ENCODE measurements at regions not wholly inside any gene's neighbourhood (a gene's known extent, or its start where the extent isn't known, plus 50 kb on each side); places are given as distances from the start of the nearest gene placed in this dataset.

DNA sequence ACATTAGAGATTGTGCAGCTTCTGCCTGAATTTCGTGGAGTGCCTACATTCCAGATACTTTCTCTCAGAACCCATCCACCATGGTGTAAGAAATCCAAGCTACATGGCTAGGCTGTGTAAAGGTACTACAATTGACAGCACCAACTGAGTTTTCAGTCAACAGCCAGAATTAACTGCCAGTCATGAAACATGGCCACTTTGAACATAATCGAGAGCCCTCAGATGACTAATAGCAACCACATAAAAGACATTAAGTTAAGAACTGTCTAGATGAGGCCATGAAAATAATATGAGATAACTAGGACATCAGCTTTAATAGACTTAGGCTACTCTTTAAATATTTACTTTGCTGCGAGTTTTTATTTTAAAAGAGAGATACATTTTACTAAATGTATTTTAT lies 1106.8 kb upstream of the LRRTM3 start:
- no peak for DNase-seq (ENCODE audit: low spot score)
- TF ChIP-seq, protein P1, sequence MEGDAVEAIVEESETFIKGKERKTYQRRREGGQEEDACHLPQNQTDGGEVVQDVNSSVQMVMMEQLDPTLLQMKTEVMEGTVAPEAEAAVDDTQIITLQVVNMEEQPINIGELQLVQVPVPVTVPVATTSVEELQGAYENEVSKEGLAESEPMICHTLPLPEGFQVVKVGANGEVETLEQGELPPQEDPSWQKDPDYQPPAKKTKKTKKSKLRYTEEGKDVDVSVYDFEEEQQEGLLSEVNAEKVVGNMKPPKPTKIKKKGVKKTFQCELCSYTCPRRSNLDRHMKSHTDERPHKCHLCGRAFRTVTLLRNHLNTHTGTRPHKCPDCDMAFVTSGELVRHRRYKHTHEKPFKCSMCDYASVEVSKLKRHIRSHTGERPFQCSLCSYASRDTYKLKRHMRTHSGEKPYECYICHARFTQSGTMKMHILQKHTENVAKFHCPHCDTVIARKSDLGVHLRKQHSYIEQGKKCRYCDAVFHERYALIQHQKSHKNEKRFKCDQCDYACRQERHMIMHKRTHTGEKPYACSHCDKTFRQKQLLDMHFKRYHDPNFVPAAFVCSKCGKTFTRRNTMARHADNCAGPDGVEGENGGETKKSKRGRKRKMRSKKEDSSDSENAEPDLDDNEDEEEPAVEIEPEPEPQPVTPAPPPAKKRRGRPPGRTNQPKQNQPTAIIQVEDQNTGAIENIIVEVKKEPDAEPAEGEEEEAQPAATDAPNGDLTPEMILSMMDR (conservative IDR thresholded peaks at IDR 0.05; ENCODE audit: low read depth), result no peak
- H3K27ac ChIP-seq, result no peak overlapping the region
- ChIA-PET CTCF (interaction anchor here (0.6 kb wide), 1 partner anchor 549 kb away, joined by 3 read pairs; no protein-coding TSS in a partner anchor), POLR2A (ENCODE audit: low non-redundant PET) (no interaction called here)

DNA sequence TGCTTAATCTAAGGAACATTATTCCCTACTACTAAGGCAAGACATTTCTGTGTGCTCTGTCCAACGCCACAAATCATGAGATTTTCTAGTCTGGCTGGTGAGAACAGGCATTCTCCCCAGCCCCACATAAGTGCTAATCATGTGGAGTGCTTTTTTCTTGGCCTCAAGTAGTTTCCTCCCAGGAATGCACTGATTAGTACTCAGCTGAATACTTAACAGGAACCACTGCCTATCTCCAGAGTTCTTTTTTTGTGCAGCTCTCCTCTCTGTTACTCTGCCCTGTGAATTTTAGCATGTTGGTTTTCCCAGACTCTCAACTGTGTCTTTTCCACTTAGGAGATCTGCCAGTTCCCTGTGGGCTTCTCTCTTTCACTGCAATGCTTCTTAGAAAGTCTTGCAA lies 1098.5 kb upstream of the LRRTM3 start:
- CTCF ChIA-PET, result no interaction called here
- TF ChIP-seq, protein P1 (conservative IDR thresholded peaks at IDR 0.05; ENCODE audit: low read depth), result no peak
- POLR2A ChIA-PET (ENCODE audit: low non-redundant PET), result no interaction called here
- no peak for DNase-seq (ENCODE audit: low spot score)
- no peak overlapping the region for H3K27ac ChIP-seq

DNA sequence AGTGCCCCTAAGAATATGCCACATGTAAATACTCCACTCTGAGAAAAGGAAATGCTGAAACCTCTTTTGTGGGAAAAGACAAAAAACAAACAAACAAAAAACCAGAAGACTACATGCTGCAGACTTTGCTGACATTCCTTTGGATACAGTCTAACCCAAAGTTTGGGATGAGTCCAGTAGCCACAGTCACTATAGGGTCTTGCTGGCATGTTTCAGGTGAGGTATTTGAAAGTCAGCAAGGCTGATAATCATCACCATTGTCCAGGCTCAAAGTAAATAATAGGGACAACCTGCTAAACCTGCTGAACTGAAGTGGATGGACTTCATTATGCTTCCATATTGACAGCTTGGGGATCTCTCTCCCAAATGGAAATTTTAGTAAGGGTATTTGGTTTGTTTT lies 1087.0 kb upstream of the LRRTM3 start:
- TF ChIP-seq, protein P1 (conservative IDR thresholded peaks at IDR 0.05; ENCODE audit: low read depth), result no peak
- ChIA-PET CTCF (no interaction called here), POLR2A (ENCODE audit: low non-redundant PET) (no interaction called here)
- no peak for DNase-seq (ENCODE audit: low spot score)
- H3K27ac ChIP-seq, result no peak overlapping the region

- CTCF ChIA-PET, result no interaction called here
- TF ChIP-seq, protein P1 (conservative IDR thresholded peaks at IDR 0.05; ENCODE audit: low read depth), result no peak
- no peak for DNase-seq (ENCODE audit: low spot score)
- no peak overlapping the region for H3K27ac ChIP-seq
- POLR2A ChIA-PET (ENCODE audit: low non-redundant PET), result no interaction called here
These were observed 1082.6 kb upstream of the LRRTM3 start for GRCh38 chr10:65843203-65843602.

GRCh38 chr10:65845916-65846315 lies 1079.9 kb upstream of the LRRTM3 start:
- H3K27ac ChIP-seq, result no peak overlapping the region
- ChIA-PET POLR2A (ENCODE audit: low non-redundant PET) (no interaction called here), CTCF (no interaction called here)
- DNase-seq (ENCODE audit: low spot score), result no peak
- TF ChIP-seq, protein P1 (conservative IDR thresholded peaks at IDR 0.05; ENCODE audit: low read depth), result no peak

DNA sequence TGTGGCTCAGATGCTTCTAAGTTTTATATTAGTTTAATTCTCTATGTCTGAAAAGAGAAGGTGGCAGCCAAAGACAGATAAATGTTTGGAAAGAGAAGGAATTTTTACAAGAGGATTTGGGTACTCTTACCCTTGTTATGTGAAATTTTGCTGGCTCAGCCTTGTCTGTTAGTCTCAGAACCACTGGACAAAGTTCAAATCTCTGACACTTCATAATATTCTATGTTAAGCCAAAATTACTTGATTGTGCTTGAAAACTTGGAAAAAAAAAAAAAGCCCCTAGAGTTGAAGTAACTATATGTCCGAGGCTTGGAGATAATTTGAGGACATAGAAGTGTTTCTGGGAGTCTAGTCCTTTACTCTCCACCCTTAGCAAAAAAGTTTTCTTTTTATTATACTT lies 1079.3 kb upstream of the LRRTM3 start:
- H3K27ac ChIP-seq, result no peak overlapping the region
- TF ChIP-seq, protein P1 (conservative IDR thresholded peaks at IDR 0.05; ENCODE audit: low read depth), result no peak
- CTCF ChIA-PET, result no interaction called here
- POLR2A ChIA-PET (ENCODE audit: low non-redundant PET), result no interaction called here
- DNase-seq (ENCODE audit: low spot score), result no peak

- no peak for DNase-seq (ENCODE audit: low spot score)
- no peak overlapping the region for H3K27ac ChIP-seq
- ChIA-PET POLR2A (ENCODE audit: low non-redundant PET) (no interaction called here), CTCF (no interaction called here)
- TF ChIP-seq, protein P1 (conservative IDR thresholded peaks at IDR 0.05; ENCODE audit: low read depth), result no peak
These were observed 1078.9 kb upstream of the LRRTM3 start for GRCh38 chr10:65846949-65847348.

Data from RWPE1 (cell line).